GM12892 (cell line): ENCODE measurements at regions not wholly inside any gene's neighbourhood (a gene's known extent, or its start where the extent isn't known, plus 50 kb on each side); places are given as distances from the start of the nearest gene placed in this dataset.

Experiments
- DNase-seq: peaks from one replicate; pipeline ENCODE4 v3.0.0; 2011; ENCODE audit not compliant: insufficient read length
- FAIRE-seq: peaks from 2 replicates; lab custom pipeline; 2011; peaks lifted over from hg19 to GRCh38; lab: Jason Lieb, UNC
- POLR2A ChIP-seq: IDR thresholded peaks from 2 replicates; pipeline ENCODE4 v1.6.1; 2011; ENCODE audit warnings: low read depth, low read length, control low read depth
- POLR2AphosphoS5 ChIP-seq: IDR thresholded peaks from 2 replicates; pipeline ENCODE4 v1.6.1; 2011; ENCODE audit warnings: low read depth, low read length, control low read depth
- TAF1 ChIP-seq: IDR thresholded peaks from 2 replicates; pipeline ENCODE4 v1.6.1; 2011; ENCODE audit warnings: low read depth, mild to moderate bottlenecking, control low read depth, low read length, borderline replicate concordance

GRCh38 chr14:96739200-96739910 is 57.8 kb upstream of the VRK1 start:
- no peak for DNase-seq
- FAIRE-seq: peak; percentile 36
- TF ChIP-seq POLR2AphosphoS5: no peak
- no peak for TF ChIP-seq POLR2A
- TF ChIP-seq TAF1: no peak

- TF ChIP-seq TAF1: no peak
- no peak for TF ChIP-seq POLR2A
- no peak for TF ChIP-seq POLR2AphosphoS5
- DNase-seq: peak; percentile 82
- FAIRE-seq: no peak
These were observed 55.8 kb upstream of the VRK1 start for GRCh38 chr14:96741151-96741977.

GRCh38 chr14:96744262-96744661 is 52.9 kb upstream of the VRK1 start:
- DNase-seq (no peak), FAIRE-seq (no peak)
- TF ChIP-seq POLR2AphosphoS5 (no peak), TAF1 (no peak), POLR2A (no peak)

- FAIRE-seq (no peak), DNase-seq (no peak)
- TF ChIP-seq POLR2AphosphoS5: no peak
- TF ChIP-seq POLR2A: no peak
- no peak for TF ChIP-seq TAF1
These were observed 51.6 kb upstream of the VRK1 start for GRCh38 chr14:96745500-96746051.

GRCh38 chr14:96746101-96746500 is 51.1 kb upstream of the VRK1 start:
- FAIRE-seq (no peak), DNase-seq (no peak)
- TF ChIP-seq POLR2A (no peak), TAF1 (no peak), POLR2AphosphoS5 (no peak)

GRCh38 chr14:96747006-96747405 is 50.2 kb upstream of the VRK1 start:
- no peak for FAIRE-seq
- TF ChIP-seq POLR2A (no peak), TAF1 (no peak), POLR2AphosphoS5 (no peak)
- DNase-seq: no peak
